Stimulated activated CD4-positive, alpha-beta T cell treated with anti-CD3 and anti-CD28 coated beads, Interleukin-2, amount 100 ng/mL, for 4 hours (primary cell): ENCODE measurements at regions not wholly inside any gene's neighbourhood (a gene's known extent, or its start where the extent isn't known, plus 50 kb on each side); places are given as distances from the start of the nearest gene placed in this dataset.
"Not testable (repeated sequence)": the region's sequence is repeated elsewhere in the genome, so short reads cannot be mapped to it uniquely, and the experiment has no call there.

Source experiments
- DNase-seq: peaks from one replicate; pipeline ENCODE4 v3.0.0-alpha.2; 2020; ENCODE audit warnings: low read depth

DNA sequence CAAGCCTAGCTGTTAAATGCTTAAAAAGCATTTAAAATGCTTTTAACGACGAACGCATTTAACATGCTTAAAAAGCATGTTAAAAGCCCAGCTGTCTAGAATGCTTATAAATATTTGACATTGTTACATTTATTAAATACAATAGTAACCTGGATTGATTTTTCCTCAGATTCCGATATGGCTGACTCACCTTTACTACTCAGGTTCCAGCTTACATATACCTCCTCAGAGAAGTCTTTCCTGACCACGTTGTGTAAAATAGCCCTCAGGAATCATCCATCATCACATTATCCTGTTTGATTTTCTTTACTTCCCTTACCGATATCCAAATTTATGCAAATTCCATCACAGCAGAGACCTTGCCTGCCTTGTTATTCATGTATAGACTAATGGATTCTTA lies 51.4 kb downstream of the SLC41A2 start:
- DNase-seq: no peak

DNA sequence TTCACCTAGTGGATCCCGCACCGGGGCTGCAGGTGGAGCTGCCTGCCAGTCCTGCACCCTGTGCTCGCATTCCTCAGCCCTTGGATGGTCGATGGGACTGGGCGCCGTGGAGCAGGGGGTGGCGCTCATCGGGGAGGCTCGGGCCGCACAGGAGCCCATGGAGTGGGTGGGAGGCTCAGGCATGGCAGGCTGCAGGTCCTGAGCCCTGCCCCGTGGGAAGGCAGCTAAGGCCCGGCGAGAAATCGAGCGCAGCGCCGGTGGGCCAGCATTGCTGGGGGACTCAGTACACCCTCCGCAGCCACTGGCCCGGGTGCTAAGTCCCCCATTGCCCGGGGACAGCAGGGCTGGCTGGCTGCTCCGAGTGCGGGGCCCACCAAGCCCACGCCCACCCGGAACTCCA lies 52.6 kb downstream of the SLC41A2 start:
- not testable (repeated sequence) for DNase-seq

DNA sequence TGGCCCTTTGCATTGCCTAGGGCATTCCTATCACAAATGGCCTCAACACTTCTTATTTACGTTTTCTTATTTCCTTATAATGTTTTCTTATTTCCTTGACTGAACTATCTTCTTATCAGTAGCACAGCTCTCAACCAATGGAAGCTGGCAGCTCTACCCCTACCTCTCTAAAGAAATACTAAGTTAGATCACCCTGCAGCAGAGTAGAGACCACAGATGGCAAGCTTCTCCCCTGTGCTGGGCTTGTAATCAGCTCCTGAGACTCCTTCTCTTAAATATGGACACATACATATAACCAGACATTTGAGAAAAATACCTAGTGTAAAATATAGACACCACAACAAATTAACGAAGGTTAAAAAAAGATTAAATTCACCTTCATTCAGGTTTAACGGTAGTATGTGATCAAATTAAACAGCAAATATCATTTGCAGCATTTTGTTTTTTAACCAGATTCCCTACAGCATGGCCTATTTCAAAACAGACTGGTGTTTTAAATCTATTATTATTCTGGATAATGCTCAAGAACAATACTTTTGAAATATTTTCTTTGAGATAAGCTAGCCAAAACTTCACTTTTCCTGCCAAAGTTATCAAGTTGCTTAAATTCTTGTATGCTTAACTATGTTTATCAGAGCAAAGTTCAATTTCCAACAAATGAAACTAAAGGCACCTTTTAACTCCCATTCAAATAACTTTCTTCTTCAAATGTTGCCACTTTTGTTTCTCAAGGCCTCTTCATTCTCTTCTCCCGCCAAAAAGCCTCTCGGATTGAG lies 54.3 kb downstream of the SLC41A2 start:
- no peak for DNase-seq

DNA sequence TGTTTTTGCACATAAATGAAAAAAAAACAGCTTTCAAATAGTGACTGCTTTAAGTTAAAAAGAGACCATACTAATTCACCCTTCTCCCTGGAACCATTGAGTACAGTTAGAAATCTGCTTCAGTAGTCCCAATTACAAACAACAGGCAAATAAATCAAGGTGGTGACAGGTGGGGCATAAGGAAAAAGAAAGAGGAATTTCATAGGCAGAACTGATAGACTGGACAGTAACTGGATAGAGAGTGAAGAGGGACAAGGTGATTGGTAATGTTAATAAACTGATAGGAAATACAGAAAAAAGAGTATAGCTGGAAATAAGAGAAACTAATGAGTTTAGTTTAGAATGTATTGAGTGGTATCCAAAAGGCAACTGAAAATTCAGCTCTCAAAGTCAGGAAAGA lies 56.0 kb downstream of the SLC41A2 start:
- DNase-seq: no peak

DNA sequence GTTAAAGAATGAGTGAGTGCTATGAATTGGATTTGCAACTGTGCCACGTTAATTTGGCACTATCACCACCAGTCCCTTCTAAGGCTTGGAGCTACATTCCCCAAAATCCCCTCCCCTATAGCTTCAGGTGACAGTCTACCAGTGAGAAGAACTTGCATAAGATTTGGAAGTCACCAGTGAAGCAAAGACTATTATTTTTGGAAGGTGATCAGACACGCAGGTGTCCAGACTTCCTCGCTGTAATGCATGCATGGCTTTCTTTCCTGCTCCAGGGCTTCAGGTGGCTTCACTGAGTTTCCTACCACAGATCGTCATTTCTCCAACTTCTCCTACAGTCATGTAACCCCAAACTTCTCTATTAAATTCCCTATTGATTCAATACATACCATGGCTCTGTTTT lies 61.4 kb downstream of the SLC41A2 start:
- DNase-seq: no peak

DNA sequence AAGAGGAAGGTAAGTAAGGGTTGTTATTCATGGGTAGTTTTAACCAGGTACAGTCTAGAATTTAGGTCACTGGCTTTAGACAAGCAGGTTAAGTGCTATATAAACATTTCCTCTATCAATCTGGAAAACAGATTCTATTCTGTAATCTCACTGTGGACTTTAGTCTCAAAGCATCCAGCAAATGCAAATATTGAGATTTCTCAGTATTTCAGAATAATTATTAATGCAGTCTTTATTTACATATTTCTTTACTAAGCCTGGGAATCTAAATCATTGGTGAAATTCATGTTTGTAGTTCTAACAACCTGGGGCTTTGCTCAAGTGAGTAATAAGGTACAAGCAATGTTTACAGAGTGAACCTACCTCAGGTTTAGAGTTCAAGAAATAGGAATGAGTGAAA lies 61.9 kb downstream of the SLC41A2 start:
- DNase-seq: no peak

DNA sequence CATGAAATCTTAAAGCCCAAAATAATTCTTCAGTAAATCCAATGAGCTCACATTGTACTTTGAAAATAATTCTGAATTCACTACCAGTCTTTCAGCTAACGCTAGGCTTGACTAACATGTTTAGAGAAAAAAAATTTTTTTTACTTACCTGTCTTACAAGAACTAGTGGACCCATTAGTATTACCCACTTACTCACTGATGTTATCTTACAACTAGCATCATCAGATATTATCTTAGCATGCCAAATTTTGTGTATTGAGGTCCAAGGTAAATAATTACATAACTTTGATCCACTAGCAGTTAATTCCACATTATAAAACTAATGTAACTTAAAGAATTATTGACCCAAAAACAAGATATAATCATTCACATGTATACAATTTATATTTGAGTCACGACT lies 62.7 kb downstream of the SLC41A2 start:
- DNase-seq: no peak

DNA sequence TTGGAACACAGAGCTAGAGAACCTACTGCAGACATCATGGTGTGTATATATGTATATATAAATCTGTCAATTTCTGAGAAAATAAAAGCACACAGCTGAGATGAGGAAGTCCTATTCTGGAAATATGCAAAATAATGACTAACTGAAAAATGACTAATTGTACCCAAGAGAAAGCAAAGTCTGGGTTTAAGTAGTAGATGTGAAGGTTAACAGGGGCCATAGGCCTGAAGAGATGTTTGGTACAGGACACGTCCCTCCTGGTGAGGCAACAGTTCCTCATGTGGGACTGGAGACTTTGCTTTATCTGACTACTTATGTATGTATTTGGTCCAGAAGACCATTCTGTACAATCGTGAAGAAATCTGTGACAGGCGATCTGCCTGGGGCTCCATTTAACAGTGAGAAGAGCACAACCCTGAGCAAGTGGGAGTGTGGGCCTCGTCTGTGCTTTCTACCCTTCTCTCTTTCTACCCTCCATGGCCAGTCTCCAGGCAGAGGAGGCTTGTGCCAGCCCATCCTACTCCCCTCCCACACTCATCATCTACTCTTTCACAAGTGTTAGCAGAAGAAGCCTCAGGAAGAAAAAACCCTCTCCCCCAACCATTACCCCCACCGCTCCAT lies 67.5 kb downstream of the SLC41A2 start:
- DNase-seq: no peak

DNA sequence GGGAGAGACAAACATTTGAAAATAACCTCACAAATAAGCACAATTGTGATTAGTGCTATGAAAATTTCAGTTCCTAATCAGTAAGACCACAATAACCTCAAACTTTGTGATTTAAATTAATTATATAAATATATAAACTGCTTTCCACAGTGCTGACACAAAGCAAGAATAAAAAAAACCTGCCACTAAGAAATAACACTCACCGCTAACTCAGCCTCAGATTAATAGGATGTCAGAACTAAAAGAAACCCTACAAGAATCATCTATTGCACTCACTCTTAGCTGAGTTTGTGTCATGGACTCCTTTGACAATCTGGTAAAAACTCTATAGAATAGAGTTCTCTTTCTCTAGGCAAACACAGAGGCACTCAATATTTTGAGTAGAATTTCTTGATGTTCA lies 68.4 kb downstream of the SLC41A2 start:
- DNase-seq: no peak

DNA sequence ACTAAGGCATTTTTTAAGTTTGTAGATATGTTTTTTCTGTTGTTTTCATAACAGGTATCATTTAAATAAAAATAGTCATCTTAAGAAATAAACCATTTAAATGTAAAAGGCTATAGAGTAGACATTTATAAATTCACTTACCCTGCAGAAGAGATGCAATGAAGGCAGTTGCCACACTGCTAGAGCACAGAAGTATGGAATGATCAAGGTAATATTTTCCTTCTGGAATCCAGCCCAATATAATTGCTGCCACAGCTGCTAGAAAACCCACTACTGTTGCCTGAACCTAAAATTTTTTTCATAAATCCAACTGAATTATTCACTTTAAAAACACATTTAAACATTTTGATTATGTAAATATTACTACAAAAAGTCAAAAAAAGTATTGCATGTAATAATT lies 69.2 kb downstream of the SLC41A2 start:
- no peak for DNase-seq

DNA sequence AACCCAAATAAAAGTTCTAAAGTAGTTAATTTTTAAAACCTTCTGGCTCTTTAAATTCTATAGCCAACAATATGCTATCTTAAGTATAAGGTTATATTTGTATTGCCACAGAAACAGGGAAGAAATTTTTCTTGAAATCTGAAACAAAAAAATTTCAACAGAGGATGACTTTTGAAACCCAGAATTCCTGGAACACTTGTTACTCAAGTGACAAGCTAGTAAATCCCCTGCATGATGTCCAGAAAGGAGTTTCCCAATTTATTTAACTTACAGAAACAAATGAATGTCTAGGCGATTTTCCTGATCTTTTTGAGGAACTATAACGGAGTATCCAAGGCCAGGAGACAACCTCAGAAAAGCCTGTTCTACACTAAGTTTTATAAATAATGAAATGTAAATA lies 69.6 kb downstream of the SLC41A2 start:
- no peak for DNase-seq

DNA sequence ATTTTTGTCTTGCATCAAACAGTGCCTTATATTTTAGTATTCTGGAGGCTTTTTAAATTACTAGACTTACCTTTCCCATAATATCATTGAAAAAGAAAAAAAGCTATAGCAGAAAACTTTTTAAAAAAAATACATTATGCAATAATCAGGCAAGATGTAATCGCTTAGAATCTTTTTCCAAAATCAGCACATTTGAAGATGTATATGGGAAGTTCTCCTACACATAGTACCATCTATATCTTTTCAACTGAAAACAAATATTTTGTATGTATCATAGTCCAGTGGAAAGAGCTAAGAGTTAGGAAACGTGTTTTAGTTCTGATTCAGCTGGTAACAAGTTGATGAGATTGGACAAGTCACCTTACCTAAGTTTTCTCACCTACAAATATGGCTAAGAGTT lies 70.6 kb downstream of the SLC41A2 start:
- DNase-seq: no peak

DNA sequence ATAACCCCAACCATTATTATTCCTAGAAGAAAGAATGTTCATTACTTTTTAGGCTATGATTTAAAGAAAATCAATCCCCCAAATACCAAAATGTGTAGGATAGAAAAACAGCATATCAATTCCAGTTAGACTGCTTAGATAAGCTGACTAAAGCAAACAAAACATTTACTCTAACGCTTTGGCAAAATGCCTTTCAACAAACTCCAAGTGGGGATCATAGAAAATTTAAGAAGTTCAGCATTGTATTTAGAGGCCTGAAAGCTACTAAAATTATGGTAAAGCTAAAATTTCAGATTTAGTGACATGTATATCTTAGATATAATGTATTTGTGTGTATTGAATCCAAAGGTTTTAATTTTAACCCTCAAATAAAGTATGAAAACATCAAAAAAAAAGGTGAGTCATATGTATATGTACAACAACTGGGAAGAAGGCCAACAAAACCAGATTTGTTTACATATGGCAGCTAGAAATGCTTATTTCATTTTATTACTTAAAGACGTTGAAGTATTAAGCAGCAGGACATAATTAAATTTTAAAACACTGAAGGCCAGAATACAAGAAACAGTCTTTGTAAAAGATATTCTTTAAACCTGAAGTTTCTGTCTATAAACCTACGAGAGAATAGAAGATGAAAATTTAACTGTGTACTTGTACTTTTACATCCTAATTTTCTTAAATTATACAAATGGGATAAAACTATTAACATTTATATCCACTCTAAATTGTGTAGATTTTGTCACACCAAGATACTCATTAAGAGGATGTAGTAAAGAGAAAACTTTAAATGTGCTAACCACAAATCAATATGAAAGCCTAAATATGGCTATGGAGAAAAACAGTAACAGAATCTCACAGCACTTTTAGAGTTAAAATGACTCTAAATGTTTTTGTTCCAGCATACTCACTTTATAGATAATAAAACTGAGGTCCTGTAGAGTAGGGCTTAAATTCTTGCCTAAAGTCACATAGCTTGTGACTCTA lies 71.4 kb downstream of the SLC41A2 start:
- DNase-seq: no peak

DNA sequence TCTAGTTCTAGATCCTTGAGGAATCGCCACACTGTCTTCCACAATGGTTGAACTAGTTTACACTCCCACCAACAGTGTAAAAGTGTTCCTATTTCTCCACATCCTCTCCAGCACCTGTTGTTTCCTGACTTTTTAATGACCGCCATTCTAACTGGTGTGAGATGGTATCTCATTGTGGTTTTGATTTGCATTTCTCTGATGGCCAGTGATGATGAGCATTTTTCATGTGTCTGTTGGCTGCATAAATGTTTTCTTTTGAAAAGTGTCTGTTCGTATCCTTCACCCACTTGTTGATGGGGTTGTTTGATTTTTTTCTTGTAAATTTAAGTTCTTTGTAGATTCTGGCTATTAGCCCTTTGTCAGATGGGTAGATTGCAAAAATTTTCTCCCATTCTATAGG lies 79.2 kb downstream of the SLC41A2 start:
- DNase-seq: not testable (repeated sequence)

DNA sequence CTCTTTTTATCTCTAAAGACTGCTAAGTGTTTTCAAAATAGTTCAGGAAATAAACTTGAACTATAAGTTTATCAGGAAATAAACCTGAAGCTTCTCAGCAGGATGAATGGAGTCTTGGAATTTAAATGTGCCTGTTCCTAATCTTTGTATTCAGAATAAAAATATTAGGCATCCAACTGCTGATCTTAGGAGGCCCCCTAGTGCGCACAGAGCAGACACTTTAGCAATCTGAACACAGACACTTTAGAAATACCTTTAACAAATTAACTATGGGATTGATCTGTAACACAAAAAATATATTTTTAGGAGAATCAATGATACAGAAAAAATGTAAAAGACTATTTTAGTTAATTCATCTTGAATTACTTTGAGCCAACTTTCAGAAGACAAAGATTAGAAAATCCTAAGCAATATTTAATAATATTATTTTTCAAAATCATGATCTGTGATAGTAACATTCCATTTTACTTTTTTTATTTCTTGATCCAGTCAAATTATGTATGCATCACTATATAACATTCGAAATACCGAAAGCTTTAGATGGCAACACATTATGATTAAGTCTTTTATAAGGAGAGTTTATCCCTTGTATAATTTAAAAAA lies 80.9 kb downstream of the SLC41A2 start:
- peak; percentile 6 for DNase-seq

DNA sequence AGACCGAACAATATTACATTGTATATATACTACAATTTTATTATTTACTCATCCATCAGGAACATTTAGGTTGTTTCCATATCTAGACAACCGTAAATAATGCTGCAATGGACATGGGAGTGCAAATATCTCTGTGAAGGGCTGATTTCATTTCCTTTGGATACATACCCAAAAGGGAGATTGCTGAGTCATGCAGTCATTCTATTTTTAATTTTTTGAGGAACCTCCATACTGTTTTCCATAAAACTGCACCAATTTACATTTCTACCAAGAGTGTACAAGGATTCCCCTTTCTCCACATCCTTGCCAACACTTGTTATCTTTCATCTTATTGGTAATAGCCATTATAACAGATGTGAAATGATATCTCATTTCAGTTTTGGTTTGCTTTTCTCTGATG lies 84.7 kb downstream of the SLC41A2 start:
- DNase-seq: no peak

DNA sequence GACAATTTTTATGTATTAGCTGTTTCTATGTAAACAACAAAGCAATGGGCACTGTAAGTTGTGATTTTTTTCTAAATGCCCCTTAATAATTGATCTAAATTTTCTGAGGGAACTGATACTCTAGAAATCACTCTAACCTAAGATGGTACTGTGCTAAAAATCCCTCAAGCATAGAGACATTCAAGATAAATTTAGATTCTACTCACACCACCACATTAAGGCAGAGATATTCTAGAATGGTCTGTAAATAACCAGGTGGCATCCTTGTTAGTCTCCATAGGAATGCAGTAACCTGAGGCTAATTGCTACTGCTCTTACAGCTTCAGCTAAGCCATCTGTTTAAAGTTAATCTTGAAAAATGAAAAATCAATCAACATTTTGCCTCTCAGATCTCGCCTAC lies 87.3 kb downstream of the SLC41A2 start:
- no peak for DNase-seq

DNA sequence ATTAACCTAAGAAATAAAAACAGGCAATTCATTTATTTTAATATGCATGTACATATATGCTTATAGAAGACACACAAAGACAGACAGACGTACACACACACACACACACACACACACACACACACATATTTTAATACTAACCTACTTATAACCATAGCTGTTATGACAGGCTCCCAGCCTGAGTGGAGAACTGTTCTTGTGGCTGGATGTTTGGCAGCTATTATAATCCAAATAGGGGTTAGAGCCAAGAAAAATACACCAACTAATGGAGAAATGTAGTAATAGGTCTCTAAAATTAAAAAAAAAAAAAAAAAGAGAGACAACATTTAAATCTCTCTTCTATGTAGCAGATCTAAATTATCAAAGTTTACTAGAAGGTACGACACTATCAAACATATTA lies 91.8 kb downstream of the SLC41A2 start:
- DNase-seq: no peak

DNA sequence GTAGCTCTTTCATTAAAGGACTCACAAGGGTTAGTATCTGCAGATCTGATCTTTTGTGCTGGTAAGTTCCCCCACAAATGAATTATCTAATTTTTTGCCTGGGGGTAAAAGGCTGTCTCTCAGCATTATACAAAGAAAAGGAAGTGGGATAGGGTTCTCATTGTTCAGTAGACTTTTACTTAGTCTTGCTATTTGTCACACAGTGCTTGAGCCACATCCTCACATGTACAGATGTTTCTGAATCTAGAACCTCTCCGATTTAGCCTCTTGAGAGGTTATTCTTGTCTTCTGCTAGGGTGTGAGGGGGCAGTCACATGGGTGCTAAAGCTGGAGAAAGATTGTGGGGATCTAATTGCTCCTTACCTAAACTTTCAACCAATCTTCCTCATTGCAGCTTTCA lies 93.0 kb downstream of the SLC41A2 start:
- DNase-seq: no peak

DNA sequence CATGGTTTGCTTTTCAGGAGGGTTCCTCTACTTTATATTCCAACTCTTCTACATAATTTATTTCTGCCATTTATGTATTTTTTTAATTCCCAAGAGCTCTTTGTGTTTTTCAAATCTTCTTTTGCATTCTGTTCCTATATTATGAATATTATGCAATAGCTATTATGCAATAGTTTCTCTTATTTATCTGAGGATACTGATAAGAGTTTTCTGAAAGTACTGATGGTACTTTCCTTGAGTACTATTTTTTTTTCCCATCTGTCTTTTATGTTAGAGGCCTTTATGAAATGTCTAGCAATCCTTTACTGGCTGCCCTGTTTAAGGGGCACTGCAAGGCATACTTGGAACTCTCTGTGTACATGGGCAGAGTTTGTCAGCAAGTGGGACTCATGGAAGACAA lies 93.4 kb downstream of the SLC41A2 start:
- DNase-seq: no peak

DNA sequence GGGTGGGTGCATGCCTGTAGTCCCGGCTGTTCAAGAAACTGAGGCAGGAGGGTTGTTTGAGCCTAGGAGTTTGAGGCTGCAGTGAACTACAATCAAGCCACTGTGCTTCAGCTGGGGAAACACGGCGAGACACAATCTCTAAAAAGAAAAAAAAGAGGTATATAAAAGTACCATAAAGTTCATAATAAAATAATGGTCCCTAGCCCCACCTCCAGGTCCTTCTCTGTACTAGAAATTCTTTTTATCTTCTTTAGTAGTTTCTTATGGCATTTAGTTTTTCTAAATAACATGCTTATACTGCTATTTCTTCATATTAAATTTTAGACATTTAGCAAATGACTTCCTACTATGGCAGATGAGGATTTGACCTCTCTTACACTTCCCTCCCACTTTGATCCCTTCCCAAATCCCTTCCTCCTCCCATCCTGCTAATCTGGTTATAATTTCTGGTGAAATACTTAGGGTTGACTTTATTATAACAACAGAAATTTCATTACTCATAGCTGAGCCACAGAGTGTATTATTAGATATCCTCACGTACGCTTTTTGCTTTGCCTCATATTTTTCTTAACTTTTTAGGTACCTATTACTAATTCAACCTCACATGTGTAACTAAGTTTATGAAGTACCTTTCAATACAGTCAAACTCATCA lies 94.7 kb downstream of the SLC41A2 start:
- DNase-seq: no peak
